Neural cell (in vitro differentiated cells): ENCODE measurements at regions not wholly inside any gene's neighbourhood (a gene's known extent, or its start where the extent isn't known, plus 50 kb on each side); places are given as distances from the start of the nearest gene placed in this dataset.

Experiments used
- H2AFZ ChIP-seq: fragments of 200-600, 300-800 bp; sonication (generic), shearing (Covaris generic); 2 replicates; pipeline ENCODE4 v1.6.0; 2014; ENCODE audit warnings: low read depth, mild to moderate bottlenecking, antibody characterized with exemption, low read length, moderate library complexity
- H3F3A ChIP-seq: fragments of 200-600 bp; shearing (Covaris generic); 2 replicates; pipeline ENCODE4 v1.6.1; 2016; ENCODE audit warnings: mild to moderate bottlenecking, moderate library complexity, mixed read lengths, antibody characterized with exemption, low read length; ENCODE audit not compliant: insufficient read depth, poor library complexity, severe bottlenecking
- H3K27ac ChIP-seq: fragments of 200-600, 300-800 bp; sonication (generic), shearing (Covaris generic); 2 replicates; pipeline ENCODE4 v1.5.1; 2014; ENCODE audit warnings: mild to moderate bottlenecking, low read length, moderate library complexity
- H3K27me3 ChIP-seq: fragments of 300-800, 200-600 bp; sonication (generic), shearing (Covaris generic); 2 replicates; pipeline ENCODE4 v1.6.0; 2014; ENCODE audit warnings: mild to moderate bottlenecking, low read depth, low read length, moderate library complexity; ENCODE audit not compliant: insufficient read depth
- H3K36me3 ChIP-seq: fragments of 300-800, 200-600 bp; sonication (generic), shearing (Covaris generic); 2 replicates; pipeline ENCODE4 v1.5.1; 2014; ENCODE audit warnings: mild to moderate bottlenecking, antibody characterized with exemption, low read length, moderate library complexity; ENCODE audit not compliant: insufficient read depth
- H3K4me2 ChIP-seq: fragments of 300-800, 200-600 bp; sonication (generic), shearing (Covaris generic); 2 replicates; pipeline ENCODE4 v1.6.0; 2014; ENCODE audit warnings: mild to moderate bottlenecking, low read length
- H3K4me3 ChIP-seq: fragments of 300-800, 200-600 bp; sonication (generic), shearing (Covaris generic); 2 replicates; pipeline ENCODE4 v1.5.1; 2014; ENCODE audit warnings: mild to moderate bottlenecking, low read length, moderate library complexity
- H3K79me2 ChIP-seq: fragments of 200-600 bp; shearing (Covaris generic); replicated peaks from 2 replicates; pipeline ENCODE4 v1.6.0; 2014; ENCODE audit warnings: mild to moderate bottlenecking, low read length, moderate library complexity; ENCODE audit not compliant: insufficient read depth
- H3K9ac ChIP-seq: fragments of 300-800, 200-600 bp; sonication (generic), shearing (Covaris generic); 2 replicates; pipeline ENCODE4 v1.6.1; 2016; ENCODE audit warnings: mild to moderate bottlenecking, low read length, mixed read lengths
- H3K9me2 ChIP-seq: fragments of 200-600 bp; shearing (Covaris generic); 2 replicates; pipeline ENCODE4 v1.6.1; 2016; ENCODE audit warnings: mild to moderate bottlenecking, low read length, mixed read lengths; ENCODE audit not compliant: insufficient read depth
- H3K9me3 ChIP-seq: fragments of 200-600, 300-800 bp; sonication (generic), shearing (Covaris generic); 2 replicates; pipeline ENCODE4 v1.6.1; 2016; ENCODE audit warnings: mild to moderate bottlenecking, mixed run types, low read length, moderate library complexity, mixed read lengths
- H4K20me1 ChIP-seq: fragments of 200-600 bp; shearing (Covaris generic); 2 replicates; pipeline ENCODE4 v1.6.1; 2016; ENCODE audit warnings: mild to moderate bottlenecking, mixed run types; ENCODE audit not compliant: insufficient read depth
- EZH2 ChIP-seq: fragments of 200-600, 300-800 bp; shearing (Covaris generic), sonication (generic); IDR thresholded peaks from 2 replicates; pipeline ENCODE4 v1.6.1; 2014; ENCODE audit warnings: antibody characterized with exemption, low read length, borderline replicate concordance, mild to moderate bottlenecking; ENCODE audit not compliant: insufficient read depth, poor library complexity, severe bottlenecking
- TAF1 ChIP-seq: IDR thresholded peaks from 2 replicates; pipeline ENCODE4 v1.6.1; 2012; ENCODE audit warnings: low read depth

GRCh38 chr14:46197856-46198255, 453.7 kb downstream of the RPL10L start:
- Histone ChIP-seq H3K9ac (no peak overlapping the region), H3F3A (no peaks in the 10 kb centered on the region), H3K9me2 (no peaks in the 10 kb centered on the region), H4K20me1 (no peaks in the 10 kb centered on the region), H3K36me3 (no peaks in the 10 kb centered on the region), H3K27ac (no peak overlapping the region), H2AFZ (no peak overlapping the region), H3K4me2 (no peak overlapping the region), H3K79me2 (no peaks in the 10 kb centered on the region), H3K4me3 (no peak overlapping the region), H3K9me3 (no peaks in the 10 kb centered on the region), H3K27me3 (no peaks in the 10 kb centered on the region)
- TF ChIP-seq TAF1 (no peak), EZH2 (no peak)
